GM20000 (cell line): ENCODE measurements at regions not wholly inside any gene's neighbourhood (a gene's known extent, or its start where the extent isn't known, plus 50 kb on each side); places are given as distances from the start of the nearest gene placed in this dataset.
"Not testable (repeated sequence)": the region's sequence is repeated elsewhere in the genome, so short reads cannot be mapped to it uniquely, and the experiment has no call there.

ENCODE experiments used
- DNase-seq: peaks from one replicate; pipeline ENCODE4 v3.0.0; 2012; ENCODE audit warnings: low spot score
- CTCF ChIP-seq: IDR thresholded peaks from 2 replicates; pipeline ENCODE4 v1.5.1; 2012; ENCODE audit warnings: mild to moderate bottlenecking, control low read depth; ENCODE audit errors: extremely low read depth, missing control alignments

GRCh38 chrX:1097328-1097727, 115.1 kb downstream of the CRLF2 start:
- no peak for DNase-seq
- TF ChIP-seq CTCF, result no peak

- no peak for DNase-seq
- TF ChIP-seq CTCF, result no peak
These were observed 117.7 kb downstream of the CRLF2 start for GRCh38 chrX:1094566-1095333.

DNA sequence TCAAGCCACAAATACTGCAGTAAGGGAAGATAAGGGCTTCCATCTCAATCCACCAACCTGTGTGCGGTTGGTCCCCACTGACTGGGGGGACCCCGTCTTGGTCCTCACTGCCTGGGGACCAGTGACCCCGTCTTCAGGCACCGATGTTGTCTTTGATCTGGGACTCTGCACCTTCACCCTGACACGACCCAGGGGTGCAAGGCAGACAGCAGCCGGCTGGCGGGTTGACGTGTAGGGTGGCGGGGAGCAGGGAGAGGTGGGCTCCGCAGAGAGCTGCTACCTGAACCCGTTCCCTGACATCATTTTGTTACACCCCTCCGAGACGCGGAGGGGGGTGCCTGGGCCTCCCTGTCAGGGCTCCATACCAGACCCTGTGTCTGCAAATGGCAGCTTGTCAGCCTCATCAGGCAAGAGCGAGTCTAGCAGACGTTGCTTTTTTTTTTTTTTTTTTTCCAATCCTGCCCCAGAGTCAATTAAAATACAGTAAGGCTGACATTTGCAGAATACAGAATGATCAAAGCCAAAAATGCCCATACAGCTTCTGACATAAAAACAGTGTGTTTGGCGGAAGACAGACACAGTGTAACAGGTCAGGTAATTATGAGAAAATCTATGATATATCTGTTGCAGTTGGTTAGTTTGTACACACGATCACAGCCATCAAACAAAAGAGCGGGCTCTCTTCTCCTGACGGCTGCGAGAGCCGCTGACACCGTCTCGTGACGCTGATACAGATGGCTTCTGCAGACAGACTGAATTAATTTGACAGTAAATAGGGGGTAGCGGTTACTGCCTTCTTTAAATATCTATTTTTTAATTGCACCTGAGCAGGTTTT, 118.6 kb downstream of the CRLF2 start:
- DNase-seq, result no peak
- TF ChIP-seq CTCF, result no peak

- TF ChIP-seq CTCF, result no peak
- DNase-seq, result no peak
These were observed 119.3 kb downstream of the CRLF2 start for GRCh38 chrX:1093121-1093520.

DNA sequence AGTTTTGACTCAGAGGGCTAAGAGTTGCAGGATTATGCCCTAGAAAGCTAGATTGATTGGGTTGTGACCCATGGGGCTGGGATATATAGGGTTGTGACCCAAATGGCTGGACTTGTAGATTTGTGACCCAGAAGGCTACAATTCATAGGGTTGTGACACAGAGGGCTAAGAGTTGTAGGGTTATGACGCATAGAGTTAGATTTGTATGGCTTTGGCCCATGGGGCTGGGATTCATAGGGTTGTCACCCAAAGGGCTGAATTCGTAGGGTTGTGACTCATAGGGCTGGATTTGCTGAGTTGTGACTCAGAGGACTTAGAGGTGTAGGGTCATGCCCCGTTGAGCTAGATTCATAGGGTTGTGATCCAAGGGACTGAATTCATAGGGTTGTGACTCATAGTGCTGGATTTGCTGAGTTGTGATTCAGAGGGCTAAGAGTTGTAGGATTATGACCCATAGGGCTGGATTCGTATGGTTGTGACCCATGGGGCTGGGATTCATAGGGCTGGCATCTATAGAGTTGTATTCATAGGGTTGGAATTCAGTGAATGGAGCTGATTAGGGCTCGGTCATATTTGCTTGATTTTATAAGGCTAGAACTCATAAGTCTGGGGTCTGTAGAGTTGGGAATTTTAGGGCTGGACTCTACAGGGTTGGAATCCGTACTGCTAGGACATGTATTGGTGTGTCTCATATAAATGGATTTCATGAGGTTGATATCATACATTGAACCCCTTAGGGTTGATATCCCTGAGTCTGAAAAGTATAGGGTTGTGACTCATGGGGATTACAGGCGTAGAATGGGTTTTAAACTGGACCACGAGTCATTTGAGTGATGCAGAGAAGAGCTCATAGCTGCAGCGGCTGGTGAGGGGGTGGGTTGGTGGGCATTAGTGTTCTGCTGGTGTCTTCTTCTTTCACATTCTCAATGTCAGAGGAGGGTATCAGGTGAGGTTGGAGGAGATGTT, 125.7 kb downstream of the CRLF2 start:
- TF ChIP-seq CTCF, result no peak
- DNase-seq, result no peak

- not testable (repeated sequence) for DNase-seq
These were observed 126.6 kb downstream of the CRLF2 start for GRCh38 chrX:1085871-1086270.

DNA sequence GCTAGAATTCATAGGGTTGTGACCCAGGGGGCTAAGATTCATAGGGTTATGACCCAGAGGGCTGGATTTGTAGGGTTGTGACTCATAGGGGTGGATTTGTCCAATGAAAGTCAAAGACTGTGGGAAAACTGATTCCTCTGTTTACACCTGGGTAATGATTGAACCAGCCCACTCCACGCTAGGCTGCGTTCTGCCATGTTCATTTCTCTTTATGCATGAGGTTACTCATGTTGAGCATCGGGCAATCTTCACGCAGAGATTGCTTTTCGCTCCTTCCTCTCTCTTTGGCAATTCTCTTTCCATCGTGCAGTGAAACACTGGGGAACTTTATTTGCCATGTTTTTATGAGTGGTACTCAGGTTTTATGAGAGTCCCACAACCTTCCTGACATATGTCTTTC, 127.8 kb downstream of the CRLF2 start:
- DNase-seq, result no peak
- no peak for TF ChIP-seq CTCF
